ENCODE measurements at regions not wholly inside any gene's neighbourhood (a gene's known extent, or its start where the extent isn't known, plus 50 kb on each side); places are given as distances from the start of the nearest gene placed in this dataset.

GRCh38 chr1:169044971-169045370 lies 61.5 kb upstream of the ATP1B1 start:
- TF ChIP-seq, protein P1, sequence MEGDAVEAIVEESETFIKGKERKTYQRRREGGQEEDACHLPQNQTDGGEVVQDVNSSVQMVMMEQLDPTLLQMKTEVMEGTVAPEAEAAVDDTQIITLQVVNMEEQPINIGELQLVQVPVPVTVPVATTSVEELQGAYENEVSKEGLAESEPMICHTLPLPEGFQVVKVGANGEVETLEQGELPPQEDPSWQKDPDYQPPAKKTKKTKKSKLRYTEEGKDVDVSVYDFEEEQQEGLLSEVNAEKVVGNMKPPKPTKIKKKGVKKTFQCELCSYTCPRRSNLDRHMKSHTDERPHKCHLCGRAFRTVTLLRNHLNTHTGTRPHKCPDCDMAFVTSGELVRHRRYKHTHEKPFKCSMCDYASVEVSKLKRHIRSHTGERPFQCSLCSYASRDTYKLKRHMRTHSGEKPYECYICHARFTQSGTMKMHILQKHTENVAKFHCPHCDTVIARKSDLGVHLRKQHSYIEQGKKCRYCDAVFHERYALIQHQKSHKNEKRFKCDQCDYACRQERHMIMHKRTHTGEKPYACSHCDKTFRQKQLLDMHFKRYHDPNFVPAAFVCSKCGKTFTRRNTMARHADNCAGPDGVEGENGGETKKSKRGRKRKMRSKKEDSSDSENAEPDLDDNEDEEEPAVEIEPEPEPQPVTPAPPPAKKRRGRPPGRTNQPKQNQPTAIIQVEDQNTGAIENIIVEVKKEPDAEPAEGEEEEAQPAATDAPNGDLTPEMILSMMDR (IDR thresholded peaks at IDR 0.05; ENCODE audit: insufficient read depth, low read length), result no peak
- TF ChIP-seq POLR2AphosphoS5 (IDR thresholded peaks at IDR 0.05; ENCODE audit: low read depth), result no peak
- TF ChIP-seq REST (IDR thresholded peaks at IDR 0.05; ENCODE audit: insufficient replicate concordance, low read depth), result no peak
- no peak; the same call in 1 of the 2 replicates for TF ChIP-seq SPI1 (IDR thresholded peaks at IDR 0.05; ENCODE audit: borderline replicate concordance, low read depth)
